Endodermal cell (in vitro differentiated cells): ENCODE measurements at regions not wholly inside any gene's neighbourhood (a gene's known extent, or its start where the extent isn't known, plus 50 kb on each side); places are given as distances from the start of the nearest gene placed in this dataset.

ENCODE experiments used
- DNase-seq: peaks from one replicate; pipeline ENCODE4 v3.0.0-alpha.2; 2017
- H3K27ac ChIP-seq: 2 replicates; pipeline ENCODE4 v1.5.1; 2013; ENCODE audit warnings: mild to moderate bottlenecking, low read depth, low read length, moderate library complexity
- H3K27me3 ChIP-seq: 2 replicates; pipeline ENCODE4 v1.6.1; 2013; ENCODE audit warnings: mild to moderate bottlenecking, low read length, moderate library complexity; ENCODE audit not compliant: insufficient read depth, control insufficient read depth, poor library complexity, severe bottlenecking
- H3K36me3 ChIP-seq: 2 replicates; pipeline ENCODE4 v1.7.0; 2013; ENCODE audit warnings: mild to moderate bottlenecking, low read length, moderate library complexity; ENCODE audit not compliant: control insufficient read depth, insufficient read depth
- H3K4me1 ChIP-seq: one replicate; pipeline ENCODE4 v1.7.0; 2013; ENCODE audit warnings: low read length; ENCODE audit not compliant: control insufficient read depth, insufficient read depth
- H3K4me3 ChIP-seq: 2 replicates; pipeline ENCODE4 v1.5.1; 2013; ENCODE audit warnings: mild to moderate bottlenecking, low read length, moderate library complexity
- H3K9ac ChIP-seq: 2 replicates; pipeline ENCODE4 v1.6.1; 2013; ENCODE audit warnings: mild to moderate bottlenecking, low read length, moderate library complexity; ENCODE audit not compliant: poor library complexity, severe bottlenecking; ENCODE audit errors: extremely low read depth
- H3K9me3 ChIP-seq: 2 replicates; pipeline ENCODE4 v1.6.1; 2013; ENCODE audit warnings: mild to moderate bottlenecking, low read length, moderate library complexity; ENCODE audit not compliant: control insufficient read depth
- H3K27ac Mint-ChIP-seq: 2 replicates; pipeline ENCODE4 v1.8.0; 2020; ENCODE audit warnings: mixed read lengths
- H3K27me3 Mint-ChIP-seq: 2 replicates; pipeline ENCODE4 v1.8.0; 2021; ENCODE audit warnings: mild to moderate bottlenecking, mixed read lengths; ENCODE audit not compliant: insufficient read depth
- H3K36me3 Mint-ChIP-seq: 2 replicates; pipeline ENCODE4 v1.8.0; 2020; ENCODE audit warnings: low read depth, mixed read lengths
- H3K4me1 Mint-ChIP-seq: 2 replicates; pipeline ENCODE4 v1.8.0; 2020; ENCODE audit warnings: mixed read lengths
- H3K4me3 Mint-ChIP-seq: 2 replicates; pipeline ENCODE4 v1.8.0; 2020; ENCODE audit warnings: mild to moderate bottlenecking, moderate library complexity, mixed read lengths
- H3K9me3 Mint-ChIP-seq: 2 replicates; pipeline ENCODE4 v1.8.0; 2020; ENCODE audit warnings: mild to moderate bottlenecking, mixed read lengths
- WGBS, 2 experiments: methylation state at CpG; one replicate each; pipeline versions ENCODE4 v1.1.5 to v1.1.7; 2013; ENCODE audit warnings: missing lambda C conversion rate in 2 of 2, mixed read lengths in 1 of 2; ENCODE audit not compliant: insufficient coverage in 1 of 2, insufficient read length in 1 of 2; 5-methylcytosine and 5-hydroxymethylcytosine counted together
- TF ChIP-seq, protein P1 (sequence below): fragments of 200-600 bp; sonication (generic); conservative IDR thresholded peaks from 2 replicates; pipeline ENCODE4 v1.5.0; 2021; ENCODE audit warnings: antibody characterized with exemption, mild to moderate bottlenecking

DNA sequence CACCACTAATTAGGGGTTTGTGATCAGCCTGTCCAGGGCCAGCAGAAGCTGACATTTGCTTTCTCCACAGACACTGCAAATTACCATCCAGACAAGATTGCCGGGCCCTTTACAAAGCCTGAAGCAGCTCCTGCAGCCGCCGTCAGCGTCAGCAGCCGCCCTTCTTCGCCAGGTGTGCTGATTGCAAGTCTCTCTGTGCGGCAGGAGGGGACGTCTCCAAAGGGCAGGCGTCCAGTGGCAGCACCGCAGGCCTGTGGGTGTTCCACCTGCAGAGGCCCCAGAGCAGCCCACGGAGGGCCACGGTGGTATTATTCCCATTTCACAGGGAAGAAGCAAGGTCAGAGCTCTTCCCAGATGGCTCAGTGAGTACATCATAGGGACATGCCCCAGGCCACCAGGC is 108.0 kb upstream of the PPP1R26 start:
- no peak overlapping the region for H3K4me3 Mint-ChIP-seq
- no peaks in the 10 kb centered on the region for H3K9me3 Mint-ChIP-seq
- no peaks in the 10 kb centered on the region for H3K36me3 Mint-ChIP-seq
- Histone ChIP-seq H3K4me1 (no peaks in the 10 kb centered on the region), H3K9me3 (no peaks in the 10 kb centered on the region), H3K27me3 (no peaks in the 10 kb centered on the region), H3K9ac (no peak overlapping the region), H3K4me3 (no peak overlapping the region), H3K36me3 (no peaks in the 10 kb centered on the region), H3K27ac (no peak overlapping the region)
- H3K4me1 Mint-ChIP-seq, result peaks cover 5% of the 10 kb centered on the region
- H3K27me3 Mint-ChIP-seq, result no peaks in the 10 kb centered on the region
- no peak for DNase-seq
- TF ChIP-seq, protein P1, sequence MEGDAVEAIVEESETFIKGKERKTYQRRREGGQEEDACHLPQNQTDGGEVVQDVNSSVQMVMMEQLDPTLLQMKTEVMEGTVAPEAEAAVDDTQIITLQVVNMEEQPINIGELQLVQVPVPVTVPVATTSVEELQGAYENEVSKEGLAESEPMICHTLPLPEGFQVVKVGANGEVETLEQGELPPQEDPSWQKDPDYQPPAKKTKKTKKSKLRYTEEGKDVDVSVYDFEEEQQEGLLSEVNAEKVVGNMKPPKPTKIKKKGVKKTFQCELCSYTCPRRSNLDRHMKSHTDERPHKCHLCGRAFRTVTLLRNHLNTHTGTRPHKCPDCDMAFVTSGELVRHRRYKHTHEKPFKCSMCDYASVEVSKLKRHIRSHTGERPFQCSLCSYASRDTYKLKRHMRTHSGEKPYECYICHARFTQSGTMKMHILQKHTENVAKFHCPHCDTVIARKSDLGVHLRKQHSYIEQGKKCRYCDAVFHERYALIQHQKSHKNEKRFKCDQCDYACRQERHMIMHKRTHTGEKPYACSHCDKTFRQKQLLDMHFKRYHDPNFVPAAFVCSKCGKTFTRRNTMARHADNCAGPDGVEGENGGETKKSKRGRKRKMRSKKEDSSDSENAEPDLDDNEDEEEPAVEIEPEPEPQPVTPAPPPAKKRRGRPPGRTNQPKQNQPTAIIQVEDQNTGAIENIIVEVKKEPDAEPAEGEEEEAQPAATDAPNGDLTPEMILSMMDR, result no peak
- no peak overlapping the region for H3K27ac Mint-ChIP-seq
- 92 to 98% methylated on average over 8 to 12 of the region's 12 CpGs for whole genome bisulfite sequencing, 2 experiments

DNA sequence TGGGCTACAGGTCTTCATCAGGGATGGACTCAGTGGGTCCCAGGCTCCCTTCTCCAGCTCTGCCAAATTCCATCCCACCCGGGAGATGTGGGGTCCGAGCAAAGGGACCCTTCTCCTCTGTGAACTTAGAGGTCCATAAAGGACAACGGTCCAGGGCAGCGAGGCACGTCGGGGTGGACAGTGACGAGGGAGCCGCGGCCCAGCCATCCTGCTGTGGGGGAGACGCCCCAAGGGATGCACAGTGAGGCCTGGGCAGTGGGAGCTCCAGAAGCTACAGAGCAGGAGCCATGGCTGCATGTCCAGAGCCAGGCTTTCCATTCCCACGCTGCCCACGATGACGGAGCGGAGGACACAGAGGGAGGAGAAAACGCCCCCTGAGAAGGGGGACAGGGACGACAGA is 107.5 kb upstream of the PPP1R26 start:
- Mint-ChIP-seq H3K4me1 (peaks cover 5% of the 10 kb centered on the region), H3K27ac (no peak overlapping the region), H3K36me3 (no peaks in the 10 kb centered on the region), H3K27me3 (no peaks in the 10 kb centered on the region), H3K4me3 (no peak overlapping the region), H3K9me3 (no peaks in the 10 kb centered on the region)
- TF ChIP-seq, protein P1, result no peak
- no peaks in the 10 kb centered on the region for H3K36me3 ChIP-seq
- H3K9ac ChIP-seq, result no peak overlapping the region
- 76 to 89% methylated on average over 13 to 16 of the region's 16 CpGs for WGBS, 2 experiments
- H3K27ac ChIP-seq, result no peak overlapping the region
- H3K9me3 ChIP-seq, result no peaks in the 10 kb centered on the region
- H3K4me1 ChIP-seq, result no peaks in the 10 kb centered on the region
- no peak for DNase-seq
- no peaks in the 10 kb centered on the region for H3K27me3 ChIP-seq
- no peak overlapping the region for H3K4me3 ChIP-seq

DNA sequence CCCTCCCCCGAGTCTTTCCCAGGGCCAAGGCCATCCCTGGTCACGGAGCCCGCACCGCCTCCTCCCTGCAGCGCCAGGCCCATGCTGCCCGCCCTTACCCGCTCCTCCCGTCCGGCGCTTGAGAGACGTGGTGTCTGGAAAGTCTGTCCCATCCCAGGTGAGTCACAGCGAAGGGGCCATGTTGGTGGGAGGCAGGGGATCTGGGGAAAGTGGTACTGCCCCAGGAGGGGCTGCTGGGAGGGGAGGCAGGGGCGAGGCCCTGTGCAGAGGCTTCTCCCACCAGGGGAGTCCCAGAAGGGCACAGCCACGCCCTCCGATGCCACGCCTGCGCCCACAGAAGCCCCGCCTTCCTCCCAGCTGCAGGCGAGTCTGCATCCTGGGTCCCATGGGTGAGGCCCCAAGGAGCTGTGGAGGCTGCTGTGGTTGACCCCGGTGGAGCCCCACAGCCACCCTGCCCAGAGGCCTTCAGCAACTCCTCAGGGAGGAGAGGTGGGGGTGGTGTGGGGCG is 107.0 kb upstream of the PPP1R26 start:
- H3K9me3 ChIP-seq, result no peaks in the 10 kb centered on the region
- TF ChIP-seq, protein P1, result no peak
- H3K36me3 ChIP-seq, result no peaks in the 10 kb centered on the region
- no peak overlapping the region for H3K9ac ChIP-seq
- H3K27me3 ChIP-seq, result no peaks in the 10 kb centered on the region
- Mint-ChIP-seq H3K36me3 (no peaks in the 10 kb centered on the region), H3K27me3 (no peaks in the 10 kb centered on the region), H3K4me1 (peaks cover 5% of the 10 kb centered on the region), H3K27ac (no peak overlapping the region), H3K4me3 (no peak overlapping the region), H3K9me3 (no peaks in the 10 kb centered on the region)
- no peak overlapping the region for H3K4me3 ChIP-seq
- H3K27ac ChIP-seq, result no peak overlapping the region
- WGBS, 2 experiments, result 91 to 100% methylated on average over 2 to 21 of the region's 21 CpGs
- H3K4me1 ChIP-seq, result no peaks in the 10 kb centered on the region
- no peak for DNase-seq
